ENCODE measurements at regions not wholly inside any gene's neighbourhood (a gene's known extent, or its start where the extent isn't known, plus 50 kb on each side); places are given as distances from the start of the nearest gene placed in this dataset.

DNA sequence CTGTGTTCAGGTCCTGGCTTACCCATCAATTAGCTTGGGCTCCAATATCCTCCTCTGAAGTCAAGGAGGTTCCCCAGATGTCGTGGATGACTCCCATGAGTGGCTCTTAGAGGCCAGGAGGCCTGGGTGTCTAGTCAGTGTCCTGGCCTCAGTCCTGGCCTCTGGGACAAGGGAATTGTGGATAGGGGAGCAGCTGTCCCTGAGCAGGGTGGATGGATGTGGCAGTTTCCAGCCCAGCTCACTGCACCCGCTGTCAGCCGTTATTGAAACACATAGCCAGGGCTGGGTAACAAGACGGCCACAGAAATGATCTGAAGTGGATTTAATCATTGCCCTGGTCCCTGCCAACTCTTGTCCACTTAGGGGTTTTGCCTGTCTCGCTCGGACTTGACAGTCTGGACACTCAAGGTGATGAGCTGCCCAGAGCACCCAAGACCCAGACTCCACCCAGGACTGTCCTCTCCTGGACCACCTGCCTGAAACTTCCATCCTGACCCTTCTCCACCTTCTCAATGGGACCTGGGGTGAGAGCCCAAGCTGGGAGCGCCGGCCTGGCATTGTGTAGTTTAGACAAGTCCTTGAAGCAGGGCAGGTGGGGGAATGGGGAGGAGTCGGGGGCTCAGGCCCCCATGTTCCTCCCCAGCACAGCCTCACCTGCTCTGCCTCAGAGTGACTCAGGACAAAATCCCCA, 182.1 kb upstream of the SDK2 start:
- Histone ChIP-seq H3K36me3 (ENCODE audit: control insufficient read depth in 5 of 5, insufficient read depth in 5 of 5, low read length in 5 of 5) (no peaks in the 10 kb centered on the region), H3K4me1 (ENCODE audit: control insufficient read depth in 5 of 5, insufficient read depth in 5 of 5, low read length in 5 of 5) (peaks cover 0 to 11% (median 0%) of the 10 kb centered on the region in 5 donors), H3K9me3 (ENCODE audit: control insufficient read depth in 5 of 5, low read length in 5 of 5) (no peaks in the 10 kb centered on the region), H3K27me3 (ENCODE audit: control insufficient read depth in 5 of 5, insufficient read depth in 4 of 5, low read length in 5 of 5) (peaks cover 11 to 26% (median 15%) of the 10 kb centered on the region in 5 donors), H3K4me3 (ENCODE audit: low read depth in 1 of 5, low read length in 5 of 5) (no peak overlapping the region), H3K27ac (ENCODE audit: low read depth, low read length) (no peak overlapping the region), H3K9ac (ENCODE audit: low read length in 5 of 5) (no peak overlapping the region)

DNA sequence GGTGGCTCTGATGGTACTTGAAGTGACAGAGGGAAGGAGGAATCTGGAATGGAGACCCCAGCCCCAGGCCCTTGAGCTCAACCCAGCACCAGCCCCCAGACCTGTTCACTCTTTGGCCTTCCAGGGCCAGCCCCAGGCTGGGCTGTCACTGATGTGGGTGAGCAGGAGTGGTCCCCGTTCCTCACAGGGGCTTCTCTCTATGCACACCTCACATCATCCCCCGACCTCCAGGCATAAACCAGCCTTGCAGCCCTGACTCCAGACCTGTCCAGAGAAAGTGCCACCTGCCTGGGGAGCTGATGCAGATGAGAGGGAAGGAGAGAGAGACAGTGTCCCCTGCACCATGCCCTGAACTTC, 182.6 kb upstream of the SDK2 start:
- Histone ChIP-seq H3K27ac (ENCODE audit: low read depth, low read length) (no peak overlapping the region), H3K9me3 (ENCODE audit: control insufficient read depth in 5 of 5, low read length in 5 of 5) (no peaks in the 10 kb centered on the region)

DNA sequence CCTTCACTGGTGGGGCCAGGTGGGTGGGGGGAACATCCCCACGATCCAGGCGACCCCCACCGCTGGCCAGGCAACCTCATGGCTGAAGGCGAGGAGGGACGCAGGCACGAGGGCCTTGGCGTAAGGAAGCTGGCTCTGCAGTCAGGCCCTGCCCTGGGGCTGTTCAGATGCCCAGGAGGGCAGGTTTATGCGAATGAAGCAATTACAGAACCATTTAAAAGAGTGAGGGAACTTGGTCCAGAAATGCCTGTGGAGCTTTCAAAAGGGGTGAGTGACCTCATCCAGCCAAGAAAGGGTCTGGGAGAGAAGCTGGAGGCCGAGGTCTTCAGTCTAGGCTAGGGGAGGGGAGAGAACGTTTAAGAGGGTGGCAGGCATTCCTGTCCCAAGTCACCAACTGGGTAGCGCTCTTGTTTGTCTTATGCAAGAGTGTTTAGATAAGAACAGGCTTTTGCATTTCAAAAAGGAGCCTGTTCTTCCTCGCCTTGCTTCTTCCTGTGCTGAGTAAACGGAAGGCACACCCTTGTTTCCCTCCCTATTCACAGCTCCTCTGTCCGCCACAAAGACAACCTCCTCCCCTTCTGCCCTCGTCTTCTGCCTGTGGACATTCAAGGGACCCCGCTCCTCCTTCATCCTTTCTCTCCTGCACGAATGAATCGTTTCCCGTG, 183.5 kb upstream of the SDK2 start:
- Histone ChIP-seq H3K36me3 (ENCODE audit: control insufficient read depth in 5 of 5, insufficient read depth in 5 of 5, low read length in 5 of 5) (no peaks in the 10 kb centered on the region), H3K27me3 (ENCODE audit: control insufficient read depth in 5 of 5, insufficient read depth in 4 of 5, low read length in 5 of 5) (peaks cover 10 to 23% (median 20%) of the 10 kb centered on the region in 5 donors), H3K27ac (ENCODE audit: low read depth, low read length) (no peak overlapping the region), H3K4me3 (ENCODE audit: low read depth in 1 of 5, low read length in 5 of 5) (no peak overlapping the region), H3K9ac (ENCODE audit: low read length in 5 of 5) (no peak overlapping the region), H3K9me3 (ENCODE audit: control insufficient read depth in 5 of 5, low read length in 5 of 5) (no peaks in the 10 kb centered on the region), H3K4me1 (ENCODE audit: control insufficient read depth in 5 of 5, insufficient read depth in 5 of 5, low read length in 5 of 5) (peaks cover 0 to 11% (median 0%) of the 10 kb centered on the region in 5 donors)

More for the DNA sequence above, 182.6 kb upstream of the SDK2 start:
- Histone ChIP-seq H3K27me3 (ENCODE audit: control insufficient read depth in 5 of 5, insufficient read depth in 4 of 5, low read length in 5 of 5) (peaks cover 11 to 25% (median 16%) of the 10 kb centered on the region in 5 donors), H3K4me1 (ENCODE audit: control insufficient read depth in 5 of 5, insufficient read depth in 5 of 5, low read length in 5 of 5) (peaks cover 0 to 11% (median 0%) of the 10 kb centered on the region in 5 donors), H3K36me3 (ENCODE audit: control insufficient read depth in 5 of 5, insufficient read depth in 5 of 5, low read length in 5 of 5) (no peaks in the 10 kb centered on the region), H3K9ac (ENCODE audit: low read length in 5 of 5) (no peak overlapping the region), H3K4me3 (ENCODE audit: low read depth in 1 of 5, low read length in 5 of 5) (no peak overlapping the region)

DNA sequence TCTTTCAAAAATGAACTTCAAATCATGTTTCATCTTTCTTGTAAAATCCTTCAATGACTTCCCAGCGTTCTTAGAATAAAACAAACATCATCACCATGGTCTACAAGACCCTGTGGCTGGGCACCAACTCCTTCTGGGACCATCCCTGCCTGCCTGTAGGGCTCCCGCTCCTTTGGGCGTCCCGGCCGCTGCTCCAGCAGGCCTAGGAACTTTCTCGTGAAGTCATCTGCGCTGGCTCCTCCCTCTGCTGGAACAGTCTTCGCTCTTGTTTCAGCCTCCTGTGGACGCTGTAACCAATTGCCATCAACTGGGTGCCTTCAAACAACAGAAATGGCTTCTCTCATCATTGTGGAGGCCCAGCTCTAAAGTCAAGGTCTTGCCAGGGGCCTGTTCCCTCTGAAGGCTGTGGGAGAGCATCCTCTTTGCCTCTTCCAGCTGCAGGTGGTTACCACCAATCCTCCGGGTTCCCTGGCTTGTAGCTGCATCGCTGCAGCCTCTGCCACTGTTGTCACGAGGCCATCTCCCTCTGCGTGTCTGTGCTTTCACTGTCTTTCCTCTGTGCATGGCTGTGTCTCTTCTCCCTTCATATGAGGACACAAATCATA, 185.5 kb upstream of the SDK2 start:
- Histone ChIP-seq H3K4me3 (ENCODE audit: low read depth in 1 of 5, low read length in 5 of 5) (no peak overlapping the region), H3K4me1 (ENCODE audit: control insufficient read depth in 5 of 5, insufficient read depth in 5 of 5, low read length in 5 of 5) (peaks cover 0 to 11% (median 0%) of the 10 kb centered on the region in 5 donors), H3K27ac (ENCODE audit: low read depth, low read length) (no peak overlapping the region), H3K27me3 (ENCODE audit: control insufficient read depth in 5 of 5, insufficient read depth in 4 of 5, low read length in 5 of 5) (peaks cover 10 to 21% (median 19%) of the 10 kb centered on the region in 5 donors), H3K36me3 (ENCODE audit: control insufficient read depth in 5 of 5, insufficient read depth in 5 of 5, low read length in 5 of 5) (no peaks in the 10 kb centered on the region), H3K9ac (ENCODE audit: low read length in 5 of 5) (no peak overlapping the region), H3K9me3 (ENCODE audit: control insufficient read depth in 5 of 5, low read length in 5 of 5) (no peaks in the 10 kb centered on the region)

DNA sequence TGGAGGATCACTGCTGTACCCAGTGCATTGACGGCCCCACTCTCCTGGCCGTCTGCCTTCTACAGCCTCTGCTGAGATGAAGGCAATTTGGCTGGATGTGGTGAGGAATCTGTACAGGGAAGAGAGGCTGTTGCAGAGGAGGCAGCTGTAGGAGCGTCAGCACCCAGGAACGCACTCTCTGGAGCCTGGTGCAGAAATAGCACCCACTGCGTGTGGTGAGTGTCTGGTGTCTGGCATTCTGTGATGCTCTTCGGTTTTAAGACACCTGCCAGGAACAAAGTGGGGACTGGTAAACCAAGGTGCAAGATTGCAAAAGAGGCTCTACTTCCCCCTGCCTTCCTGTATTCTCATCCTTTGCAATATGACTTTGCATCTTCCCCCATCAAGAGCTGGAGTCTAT, 187.5 kb upstream of the SDK2 start:
- Histone ChIP-seq H3K9me3 (ENCODE audit: control insufficient read depth in 5 of 5, low read length in 5 of 5) (no peaks in the 10 kb centered on the region), H3K4me3 (ENCODE audit: low read depth in 1 of 5, low read length in 5 of 5) (no peak overlapping the region), H3K27me3 (ENCODE audit: control insufficient read depth in 5 of 5, insufficient read depth in 4 of 5, low read length in 5 of 5) (peaks cover 14 to 24% (median 21%) of the 10 kb centered on the region in 5 donors), H3K4me1 (ENCODE audit: control insufficient read depth in 5 of 5, insufficient read depth in 5 of 5, low read length in 5 of 5) (peaks cover 0 to 11% (median 0%) of the 10 kb centered on the region in 5 donors), H3K9ac (ENCODE audit: low read length in 5 of 5) (no peak overlapping the region), H3K36me3 (ENCODE audit: control insufficient read depth in 5 of 5, insufficient read depth in 5 of 5, low read length in 5 of 5) (no peaks in the 10 kb centered on the region), H3K27ac (ENCODE audit: low read depth, low read length) (no peak overlapping the region)

DNA sequence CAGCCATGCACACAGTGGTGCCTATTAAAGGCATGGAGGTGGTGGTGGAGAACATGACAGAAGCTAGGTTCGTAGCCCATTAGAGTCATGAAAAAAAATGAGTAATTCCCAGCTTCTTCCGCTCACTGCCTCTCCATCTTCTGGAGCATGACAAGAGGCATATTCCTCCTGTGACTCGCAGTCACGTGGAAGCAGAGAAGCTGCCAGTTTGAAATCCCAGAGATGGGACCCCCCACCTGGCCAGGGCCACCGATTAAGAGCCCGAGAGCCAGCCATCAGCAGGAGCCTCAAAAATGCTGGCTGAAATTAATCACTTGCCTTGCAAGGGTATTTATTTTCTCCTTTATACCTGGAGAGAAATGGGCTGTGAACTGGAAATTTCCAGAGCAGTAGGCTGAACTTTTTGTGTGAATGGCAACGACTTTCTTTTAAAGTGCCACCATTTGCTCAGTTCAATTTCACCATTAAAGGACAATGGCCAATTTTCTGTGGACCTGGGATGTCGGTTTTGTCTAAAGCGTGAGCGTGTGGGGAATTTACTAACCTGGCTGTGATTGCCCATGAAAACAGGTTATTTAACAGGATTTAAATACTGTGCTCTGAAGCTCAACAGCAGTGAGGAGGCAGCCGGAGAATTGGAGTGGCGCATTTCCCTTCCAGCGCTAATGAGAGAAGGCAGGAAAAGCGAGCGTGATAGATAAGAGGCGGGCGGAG, 189.7 kb upstream of the SDK2 start:
- Histone ChIP-seq H3K4me3 (ENCODE audit: low read depth in 1 of 5, low read length in 5 of 5) (no peak overlapping the region), H3K4me1 (ENCODE audit: control insufficient read depth in 5 of 5, insufficient read depth in 5 of 5, low read length in 5 of 5) (no peaks in the 10 kb centered on the region), H3K36me3 (ENCODE audit: control insufficient read depth in 5 of 5, insufficient read depth in 5 of 5, low read length in 5 of 5) (no peaks in the 10 kb centered on the region), H3K9ac (ENCODE audit: low read length in 5 of 5) (no peak overlapping the region), H3K27ac (ENCODE audit: low read depth, low read length) (no peak overlapping the region), H3K9me3 (ENCODE audit: control insufficient read depth in 5 of 5, low read length in 5 of 5) (no peaks in the 10 kb centered on the region), H3K27me3 (ENCODE audit: control insufficient read depth in 5 of 5, insufficient read depth in 4 of 5, low read length in 5 of 5) (peaks cover 15 to 29% (median 25%) of the 10 kb centered on the region in 5 donors)

DNA sequence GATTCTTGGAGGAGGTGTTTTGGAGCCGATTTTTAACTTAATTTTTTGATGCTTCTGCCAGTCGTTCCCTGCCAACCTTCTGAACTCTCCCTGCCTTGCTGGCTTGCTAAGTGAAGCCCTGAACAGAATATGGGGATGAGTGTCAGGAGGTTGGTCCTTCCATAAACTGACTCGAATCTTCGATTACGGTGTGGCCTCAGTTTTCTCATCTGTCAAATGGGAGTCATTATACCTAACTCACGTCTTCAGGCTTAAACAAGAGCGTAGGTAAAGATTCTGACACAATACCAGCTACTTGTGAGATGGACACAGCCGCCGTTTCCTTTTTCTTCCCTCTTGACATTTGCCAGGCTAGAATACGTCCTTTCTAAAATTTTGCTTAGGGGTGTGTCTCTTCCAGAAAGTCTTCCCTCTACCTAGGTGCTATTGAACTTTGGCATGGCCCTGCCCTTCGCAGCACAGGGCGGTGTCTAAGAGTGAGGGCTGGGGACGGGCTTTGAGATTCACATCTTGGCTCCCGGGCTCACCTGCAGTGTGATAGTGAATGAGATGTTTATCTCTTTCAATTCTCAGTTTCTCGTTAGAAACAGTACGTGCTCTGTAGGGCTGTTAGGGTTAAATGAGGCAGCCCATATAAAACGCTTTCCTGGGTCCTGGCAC, 190.6 kb upstream of the SDK2 start:
- H3K9me3 ChIP-seq (ENCODE audit: control insufficient read depth in 5 of 5, low read length in 5 of 5) = no peaks in the 10 kb centered on the region
- H3K9ac ChIP-seq (ENCODE audit: low read length in 5 of 5) = no peak overlapping the region
- H3K27ac ChIP-seq (ENCODE audit: low read depth, low read length) = no peak overlapping the region
- no peaks in the 10 kb centered on the region for H3K36me3 ChIP-seq (ENCODE audit: control insufficient read depth in 5 of 5, insufficient read depth in 5 of 5, low read length in 5 of 5)
- H3K27me3 ChIP-seq (ENCODE audit: control insufficient read depth in 5 of 5, insufficient read depth in 4 of 5, low read length in 5 of 5) = peaks cover 15 to 31% (median 25%) of the 10 kb centered on the region in 5 donors
- H3K4me3 ChIP-seq (ENCODE audit: low read depth in 1 of 5, low read length in 5 of 5) = no peak overlapping the region
- H3K4me1 ChIP-seq (ENCODE audit: control insufficient read depth in 5 of 5, insufficient read depth in 5 of 5, low read length in 5 of 5) = no peaks in the 10 kb centered on the region

DNA sequence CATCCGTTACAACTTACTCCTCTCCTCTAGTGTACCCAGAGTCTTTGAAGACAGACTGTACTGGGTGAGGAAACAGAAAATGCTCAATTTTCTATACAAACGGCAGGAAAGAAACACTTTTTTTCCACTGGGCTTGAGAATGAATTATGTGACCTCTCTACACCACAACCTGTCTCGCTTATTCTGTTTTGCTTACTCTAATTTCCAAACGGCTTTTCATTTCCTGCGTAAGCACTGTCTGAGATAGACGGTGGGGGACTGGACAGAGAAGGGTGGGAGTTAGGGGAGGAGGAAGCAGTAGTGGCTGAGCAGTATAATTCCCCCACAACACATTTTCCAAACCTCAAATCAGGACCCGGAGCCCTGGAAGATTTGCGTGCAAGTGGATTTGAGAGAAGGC, 191.4 kb upstream of the SDK2 start:
- Histone ChIP-seq H3K27me3 (ENCODE audit: control insufficient read depth in 5 of 5, insufficient read depth in 4 of 5, low read length in 5 of 5) (peaks cover 15 to 31% (median 25%) of the 10 kb centered on the region in 5 donors), H3K27ac (ENCODE audit: low read depth, low read length) (no peak overlapping the region), H3K4me3 (ENCODE audit: low read depth in 1 of 5, low read length in 5 of 5) (no peak overlapping the region), H3K9ac (ENCODE audit: low read length in 5 of 5) (no peak overlapping the region), H3K4me1 (ENCODE audit: control insufficient read depth in 5 of 5, insufficient read depth in 5 of 5, low read length in 5 of 5) (no peaks in the 10 kb centered on the region), H3K9me3 (ENCODE audit: control insufficient read depth in 5 of 5, low read length in 5 of 5) (no peaks in the 10 kb centered on the region), H3K36me3 (ENCODE audit: control insufficient read depth in 5 of 5, insufficient read depth in 5 of 5, low read length in 5 of 5) (no peaks in the 10 kb centered on the region)

DNA sequence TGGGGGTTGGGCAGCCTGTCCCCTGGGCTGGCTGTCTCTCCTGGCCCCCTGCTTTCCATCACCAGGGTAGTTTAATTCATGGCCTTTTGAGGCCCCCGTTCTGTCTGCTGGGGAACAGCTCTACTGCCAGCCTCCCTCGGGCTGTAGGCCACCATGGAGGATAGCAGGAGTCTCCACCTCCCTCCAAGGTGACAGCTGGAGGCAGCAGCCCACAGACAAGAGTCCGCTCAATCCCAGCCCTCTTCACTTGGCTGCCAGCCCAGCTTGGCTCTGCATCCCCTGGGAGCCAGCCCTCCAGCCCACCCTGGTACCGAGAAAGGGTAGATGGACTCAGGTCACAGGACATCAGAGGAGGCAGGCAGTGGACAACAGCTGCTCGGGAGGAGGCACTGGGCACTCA, 194.6 kb upstream of the SDK2 start:
- Histone ChIP-seq H3K9me3 (ENCODE audit: control insufficient read depth in 5 of 5, low read length in 5 of 5) (no peaks in the 10 kb centered on the region), H3K4me3 (ENCODE audit: low read depth in 1 of 5, low read length in 5 of 5) (no peak overlapping the region), H3K27ac (ENCODE audit: low read depth, low read length) (no peak overlapping the region), H3K4me1 (ENCODE audit: control insufficient read depth in 5 of 5, insufficient read depth in 5 of 5, low read length in 5 of 5) (no peaks in the 10 kb centered on the region), H3K27me3 (ENCODE audit: control insufficient read depth in 5 of 5, insufficient read depth in 4 of 5, low read length in 5 of 5) (peaks cover 9 to 29% (median 22%) of the 10 kb centered on the region in 5 donors), H3K36me3 (ENCODE audit: control insufficient read depth in 5 of 5, insufficient read depth in 5 of 5, low read length in 5 of 5) (no peaks in the 10 kb centered on the region), H3K9ac (ENCODE audit: low read length in 5 of 5) (no peak overlapping the region)

Measured in subcutaneous abdominal adipose tissue (tissue), 5 donors.